TTC549 (cell line): ENCODE measurements at regions not wholly inside any gene's neighbourhood (a gene's known extent, or its start where the extent isn't known, plus 50 kb on each side); places are given as distances from the start of the nearest gene placed in this dataset.
"Not testable (repeated sequence)": the region's sequence is repeated elsewhere in the genome, so short reads cannot be mapped to it uniquely, and the experiment has no call there.

ENCODE experiments used
- FAIRE-seq: peaks from 2 replicates; lab custom pipeline; 2012; peaks lifted over from hg19 to GRCh38; lab: Jason Lieb, UNC

DNA sequence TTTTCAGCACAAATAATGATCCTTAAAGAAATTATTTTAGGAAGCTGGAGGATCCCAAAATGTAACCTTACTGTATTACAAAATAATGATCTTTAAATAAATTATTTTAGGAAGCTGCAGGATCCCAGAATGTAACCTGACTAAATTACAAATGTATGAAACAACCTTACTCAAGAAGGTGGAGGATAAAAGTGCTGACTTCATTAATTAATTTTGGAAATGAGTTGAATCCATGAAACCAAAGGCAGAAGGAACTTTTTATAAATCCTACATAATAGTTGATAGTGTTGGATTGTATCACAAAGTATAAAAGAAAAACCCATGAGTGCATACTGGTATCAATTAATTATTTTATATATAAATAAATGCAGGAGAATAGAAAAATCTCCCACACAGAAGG is 859.9 kb downstream of the KCNJ2 start:
- FAIRE-seq, result no peak

DNA sequence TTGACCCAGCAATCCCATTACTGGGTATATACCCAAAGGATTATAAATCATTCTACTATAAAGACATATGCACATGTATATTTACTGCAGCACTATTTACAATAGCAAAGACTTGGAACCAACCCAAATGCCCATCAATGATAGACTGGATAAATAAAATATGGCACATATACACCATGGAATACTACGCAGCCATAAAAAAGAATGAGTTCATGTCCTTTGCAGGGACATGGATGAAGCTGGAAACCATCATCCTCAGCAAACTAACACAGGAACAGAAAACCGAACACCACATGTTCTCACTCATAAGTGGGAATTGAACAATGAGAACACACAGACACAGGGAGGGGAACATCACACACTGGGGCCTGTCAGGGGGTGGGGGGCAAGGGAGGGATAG is 862.0 kb downstream of the KCNJ2 start:
- not testable (repeated sequence) for FAIRE-seq

DNA sequence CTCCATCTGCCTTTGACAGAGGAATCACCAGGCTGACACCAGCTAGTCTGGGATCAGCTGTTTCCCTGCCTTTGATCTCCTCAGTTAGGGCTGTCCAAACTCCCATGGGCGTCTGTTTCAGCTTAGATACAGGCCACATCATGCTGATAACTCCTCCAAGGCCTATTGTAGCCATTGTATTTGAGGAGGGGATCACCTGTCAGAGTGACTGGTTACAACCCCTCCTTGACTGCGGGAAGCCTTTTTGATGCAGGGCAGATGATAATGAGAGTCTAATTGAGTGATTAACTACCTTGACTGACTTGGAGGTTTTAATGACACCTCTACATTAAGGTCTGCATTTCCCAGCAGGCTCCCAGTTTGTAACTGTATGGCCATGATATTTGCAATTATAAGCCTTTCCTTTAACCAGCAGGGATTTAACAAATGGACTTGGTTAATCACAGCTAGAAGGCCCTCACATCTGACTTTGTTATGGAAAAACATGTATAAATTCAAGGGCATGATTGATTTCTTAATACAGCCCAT is 863.5 kb downstream of the KCNJ2 start:
- no peak for FAIRE-seq

DNA sequence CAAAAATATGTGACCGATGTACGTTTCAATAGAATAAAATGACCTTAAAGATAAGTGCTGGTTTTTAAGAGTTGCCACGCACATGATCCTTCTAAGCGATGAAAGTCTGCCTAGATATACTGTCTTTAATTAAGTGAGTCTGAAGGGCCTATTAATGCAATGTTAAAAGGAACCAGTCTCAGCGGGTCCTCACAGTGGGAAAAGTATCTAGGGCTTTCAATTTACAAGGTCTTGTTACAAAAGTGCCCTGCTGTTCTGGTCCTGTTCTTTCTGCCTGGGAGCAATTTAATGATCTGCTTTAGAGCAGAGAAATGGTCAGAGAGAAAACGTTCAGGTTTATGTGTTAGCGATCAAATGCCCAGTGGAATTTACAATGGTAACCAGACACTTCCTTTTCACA is 864.0 kb downstream of the KCNJ2 start:
- FAIRE-seq, result no peak

DNA sequence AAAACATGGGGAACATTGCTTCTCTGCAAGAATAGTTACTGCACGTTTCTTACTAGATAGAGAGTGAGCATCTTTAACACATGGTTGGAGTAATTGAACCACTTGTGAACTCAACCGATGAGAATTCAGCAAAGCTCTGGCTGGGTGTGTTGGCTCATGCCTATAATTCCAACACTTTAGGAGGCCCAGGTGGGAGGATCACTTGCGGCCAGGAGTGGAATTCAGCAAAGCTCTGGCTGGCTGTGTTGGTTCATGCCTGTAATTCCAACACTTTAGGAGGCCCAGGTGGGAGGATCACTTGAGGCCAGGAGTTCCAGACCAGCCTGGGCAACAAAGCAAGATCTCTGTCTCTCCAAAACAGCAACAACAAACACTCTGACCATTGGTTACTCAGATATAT is 865.9 kb downstream of the KCNJ2 start:
- FAIRE-seq, result no peak

- no peak for FAIRE-seq
Observed at GRCh38 chr17:71037386-71037785, 868.1 kb downstream of the KCNJ2 start.

GRCh38 chr17:71039391-71039790 is 870.1 kb downstream of the KCNJ2 start:
- no peak for FAIRE-seq

DNA sequence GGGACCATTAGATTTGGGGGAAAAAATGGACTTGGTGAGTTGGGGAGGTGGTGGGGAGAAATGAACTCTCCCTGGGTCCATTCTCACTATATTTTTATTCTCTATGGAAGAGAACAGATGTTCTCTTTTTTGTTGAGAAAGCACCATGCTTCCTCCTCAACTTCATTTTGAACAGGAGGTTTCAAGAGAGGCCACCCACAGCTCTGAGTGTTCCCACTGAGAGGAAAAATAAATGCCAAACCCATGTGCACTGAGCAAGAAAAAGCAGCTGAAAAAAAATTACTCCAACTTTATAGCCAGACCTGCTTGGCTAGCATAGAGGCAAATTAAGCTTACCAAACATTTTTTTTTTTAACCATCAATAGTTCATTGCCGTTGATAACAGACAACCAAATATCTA is 883.6 kb downstream of the KCNJ2 start:
- FAIRE-seq, result no peak

GRCh38 chr17:71055128-71055527 is 885.8 kb downstream of the KCNJ2 start:
- no peak for FAIRE-seq

DNA sequence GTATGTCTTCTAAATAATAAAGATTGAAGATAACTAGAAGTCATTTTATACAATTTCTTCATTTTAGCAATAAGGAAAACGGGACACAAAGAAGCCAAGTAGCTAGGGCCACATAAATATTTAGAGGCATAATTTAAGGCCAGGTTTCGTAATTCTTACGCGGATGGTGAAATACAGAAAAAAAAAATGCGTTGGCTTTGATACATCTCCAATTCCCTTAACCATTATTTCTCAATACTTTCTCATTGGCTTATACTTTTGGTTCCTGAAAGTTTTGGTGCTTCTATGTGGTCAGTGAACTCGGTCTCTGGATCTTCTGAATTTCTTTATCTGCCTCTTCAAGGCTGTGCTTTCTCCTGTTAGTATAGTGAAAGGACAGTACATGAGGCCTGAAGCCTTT is 888.1 kb downstream of the KCNJ2 start:
- no peak for FAIRE-seq

- no peak for FAIRE-seq
Observed at GRCh38 chr17:71057938-71058337, 888.6 kb downstream of the KCNJ2 start.

GRCh38 chr17:71063127-71063526 is 893.8 kb downstream of the KCNJ2 start:
- no peak for FAIRE-seq

DNA sequence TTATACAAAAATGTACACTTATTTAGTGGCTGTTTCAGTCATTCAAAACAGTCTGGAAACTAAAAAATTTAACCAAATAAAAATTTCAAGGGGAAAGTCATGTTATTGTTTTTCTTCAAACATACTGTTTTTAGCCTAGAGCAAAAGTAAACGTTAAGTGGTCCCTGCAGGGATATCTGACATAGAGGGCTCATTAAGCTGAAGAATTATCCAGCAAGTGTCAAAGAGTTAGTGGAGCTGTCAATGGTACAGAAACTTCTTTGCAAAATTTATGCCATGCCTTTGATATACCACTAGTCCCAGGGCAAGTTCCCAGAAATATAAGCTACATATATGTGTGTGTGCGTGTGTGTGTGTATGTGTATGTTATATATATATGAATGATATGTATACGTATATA is 894.2 kb downstream of the KCNJ2 start:
- no peak for FAIRE-seq

- no peak for FAIRE-seq
Observed at GRCh38 chr17:71067669-71068407, 898.5 kb downstream of the KCNJ2 start.

DNA sequence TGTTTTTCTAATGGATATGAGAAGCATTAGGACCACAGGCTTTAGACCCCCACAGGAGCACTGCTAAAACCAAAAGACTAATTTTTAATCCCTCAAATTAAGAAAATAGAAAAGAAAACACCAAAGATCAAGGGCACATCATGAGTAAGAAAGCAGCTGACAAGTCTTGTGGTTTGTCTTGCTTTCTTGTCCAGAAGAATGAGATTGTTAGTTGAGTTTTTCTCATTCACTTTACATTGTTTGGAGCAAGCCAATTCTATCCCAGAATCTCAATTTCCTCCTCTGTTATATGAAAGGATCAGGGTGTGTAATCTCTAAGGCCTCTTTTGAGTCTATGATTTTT is 899.0 kb downstream of the KCNJ2 start:
- FAIRE-seq, result no peak

DNA sequence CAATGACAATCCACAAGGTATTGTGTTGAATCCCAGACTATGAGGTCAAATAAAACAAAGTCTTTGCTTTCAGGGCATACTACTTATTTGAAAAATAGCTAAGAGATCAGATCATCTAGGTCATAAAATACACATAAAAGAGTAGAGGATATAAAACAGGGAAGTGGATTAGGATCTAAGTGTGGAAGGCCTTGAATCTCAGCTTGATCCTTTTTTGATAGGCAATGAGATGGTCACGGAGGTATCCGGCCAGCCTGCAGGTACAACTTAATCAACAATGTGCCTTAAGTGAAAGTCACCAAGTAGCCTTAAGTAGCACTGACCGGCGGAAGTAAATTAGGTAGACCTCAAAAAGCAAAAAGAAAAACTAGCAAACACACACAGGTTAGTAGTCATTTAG is 901.7 kb downstream of the KCNJ2 start:
- FAIRE-seq, result no peak

- no peak for FAIRE-seq
Observed at GRCh38 chr17:71071837-71072236, 902.5 kb downstream of the KCNJ2 start.

- FAIRE-seq, result no peak
Observed at GRCh38 chr17:71080937-71081336, 911.6 kb downstream of the KCNJ2 start.

DNA sequence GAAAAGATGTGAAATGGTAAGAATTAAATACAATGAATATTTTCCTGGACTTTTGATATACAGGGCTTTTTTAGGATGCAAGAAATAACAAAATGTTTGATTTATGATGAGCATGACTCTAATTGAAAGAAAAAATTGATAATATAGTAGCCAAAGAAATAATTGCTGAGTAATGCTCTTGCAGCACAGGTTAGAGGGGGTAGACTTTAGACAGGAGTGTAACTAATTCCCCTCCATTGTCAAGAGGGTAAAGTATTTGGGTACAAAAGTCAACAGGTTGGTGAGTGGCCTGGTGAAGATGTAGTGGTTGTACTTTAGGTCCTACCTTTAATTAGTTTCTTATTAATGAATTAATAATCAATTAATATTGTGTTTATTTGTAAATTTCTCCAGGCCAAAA is 912.3 kb downstream of the KCNJ2 start:
- FAIRE-seq, result no peak

GRCh38 chr17:71084219-71084618 is 914.9 kb downstream of the KCNJ2 start:
- no peak for FAIRE-seq

- no peak for FAIRE-seq
Observed at GRCh38 chr17:71084838-71085237, 915.5 kb downstream of the KCNJ2 start.

DNA sequence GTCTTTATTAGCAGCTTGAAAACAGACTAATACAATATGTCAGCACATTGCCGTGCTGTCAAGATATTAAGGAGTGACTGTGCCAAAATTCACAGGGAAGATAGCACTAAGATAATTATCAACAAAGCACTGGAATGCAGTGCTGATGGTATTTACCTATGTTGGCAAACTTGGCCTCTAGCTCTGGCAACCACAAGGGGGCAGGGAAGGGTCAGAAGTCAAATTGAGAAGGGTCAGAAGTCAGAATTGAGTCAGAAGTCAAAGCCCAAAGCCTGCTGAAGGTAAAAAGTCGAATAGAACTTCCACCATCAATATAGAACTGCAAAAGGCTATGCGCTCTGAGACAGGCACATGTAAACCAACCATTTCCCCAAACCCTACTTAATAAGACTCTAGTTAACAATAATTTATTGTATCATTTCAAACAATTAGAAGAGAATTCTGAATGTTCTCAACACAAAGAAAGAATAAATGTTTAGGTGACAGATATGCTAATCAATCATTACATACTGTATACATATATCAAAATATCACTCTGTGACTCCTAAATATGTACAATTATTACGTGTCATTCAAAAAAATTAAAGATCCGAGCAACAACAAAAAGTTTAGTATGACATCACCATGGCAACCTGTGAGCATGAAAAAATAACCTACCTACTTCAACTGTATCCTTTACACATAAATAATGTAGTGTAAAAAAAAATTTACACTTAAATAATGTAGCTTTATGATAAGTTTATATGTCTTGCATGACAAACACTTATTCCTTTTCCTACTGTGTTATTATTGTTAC is 916.1 kb downstream of the KCNJ2 start:
- FAIRE-seq, result no peak

GRCh38 chr17:71089431-71089830 is 920.1 kb downstream of the KCNJ2 start:
- FAIRE-seq, result no peak

DNA sequence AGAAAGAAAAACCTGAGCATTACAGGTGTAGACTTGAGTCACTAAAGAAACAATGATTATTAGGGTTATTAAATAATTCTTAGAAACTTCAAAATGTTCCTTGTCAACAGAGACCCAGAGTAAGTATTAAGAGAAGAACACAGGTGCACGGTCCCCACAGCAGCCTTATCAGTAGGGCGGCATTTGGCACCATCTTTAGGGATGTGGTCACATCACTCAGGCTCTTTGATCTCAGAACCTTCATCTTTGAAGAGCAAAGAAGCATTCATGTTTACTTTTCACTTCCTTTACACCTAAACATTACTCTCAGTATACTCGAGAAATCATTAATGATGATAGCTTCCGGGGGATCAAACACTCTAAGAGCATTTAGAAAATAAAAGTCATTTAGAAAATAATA is 928.7 kb downstream of the KCNJ2 start:
- no peak for FAIRE-seq
